COLO829 (cell line): ENCODE measurements at regions not wholly inside any gene's neighbourhood (a gene's known extent, or its start where the extent isn't known, plus 50 kb on each side); places are given as distances from the start of the nearest gene placed in this dataset.

Source experiments
- DNase-seq: peaks from one replicate; pipeline ENCODE4 v3.0.0; 2012; ENCODE audit warnings: low spot score

DNA sequence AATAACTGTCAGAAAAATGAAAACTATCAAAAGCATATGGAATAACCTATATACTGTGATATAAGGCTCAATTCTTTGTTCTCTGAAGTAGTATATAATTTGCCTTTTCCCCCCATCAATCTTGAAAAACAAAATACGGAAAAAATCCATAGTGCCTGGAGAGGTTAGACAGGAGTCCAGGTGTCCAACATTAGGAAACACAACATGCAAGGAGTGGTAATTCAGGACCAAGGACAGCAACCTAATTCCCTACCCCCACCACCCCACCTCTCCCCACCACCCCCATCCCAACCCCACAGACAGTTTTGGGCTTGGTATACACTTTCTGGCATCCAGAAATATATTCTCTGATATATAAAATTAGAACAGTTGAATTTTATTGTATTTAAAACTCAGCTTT lies 55.1 kb upstream of the SLC25A26 start:
- DNase-seq, result no peak

DNA sequence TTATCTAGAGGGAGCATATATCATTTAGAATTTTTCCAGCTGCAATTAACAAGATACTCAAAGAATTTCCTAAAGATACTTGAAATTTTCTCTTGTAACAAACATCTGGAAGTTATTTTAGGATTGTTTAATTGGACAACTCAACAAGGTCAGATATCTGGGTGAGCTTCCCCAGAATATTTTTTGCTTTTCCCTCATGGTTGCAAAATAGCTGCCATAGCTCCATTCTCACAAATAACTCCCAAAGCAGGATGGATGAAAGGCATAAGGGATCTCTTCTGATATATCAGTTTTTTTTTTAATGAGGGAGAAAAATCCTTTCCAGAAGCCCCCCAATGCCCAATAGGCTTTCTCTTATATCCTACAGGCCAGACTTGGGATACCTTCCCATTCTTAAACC lies 56.6 kb upstream of the SLC25A26 start:
- DNase-seq, result no peak

DNA sequence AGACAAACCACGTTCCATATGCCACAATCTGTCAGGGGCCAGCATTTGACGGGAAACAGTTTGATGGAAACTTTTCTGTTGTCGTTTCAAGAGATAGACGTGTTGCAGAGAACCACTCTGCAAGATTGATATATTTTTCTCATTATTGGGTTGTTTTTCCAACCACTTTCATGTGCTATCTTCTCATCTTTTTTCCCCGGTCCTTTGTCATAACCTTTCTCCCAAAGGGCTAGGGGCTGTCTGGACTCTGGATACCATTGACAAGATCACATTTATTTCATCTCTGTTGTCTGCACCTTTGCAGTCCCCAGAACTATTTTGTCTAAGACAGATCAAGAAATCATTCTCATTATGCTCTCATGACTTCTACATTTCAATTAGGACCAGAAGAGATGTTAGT lies 57.6 kb upstream of the SLC25A26 start:
- no peak for DNase-seq

DNA sequence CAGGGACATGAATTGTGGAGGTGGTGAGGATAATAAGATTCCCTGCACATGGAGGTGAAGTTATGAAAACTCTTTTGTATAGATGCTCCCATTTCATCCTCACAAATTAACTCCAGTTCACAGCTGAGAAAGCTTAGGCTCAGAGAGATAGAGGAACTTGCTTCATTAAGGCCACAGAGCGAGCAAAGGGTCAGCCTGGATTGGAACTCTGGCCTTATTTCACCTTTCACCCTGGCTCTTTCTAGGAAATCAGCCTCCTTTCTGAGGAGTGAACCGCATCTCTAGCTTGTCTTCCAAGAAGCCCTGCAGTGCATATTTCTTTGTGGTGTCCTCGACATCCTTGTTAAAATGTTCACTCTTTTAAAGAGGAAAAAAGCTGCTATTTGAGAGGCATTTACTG lies 58.0 kb upstream of the SLC25A26 start:
- DNase-seq, result no peak

DNA sequence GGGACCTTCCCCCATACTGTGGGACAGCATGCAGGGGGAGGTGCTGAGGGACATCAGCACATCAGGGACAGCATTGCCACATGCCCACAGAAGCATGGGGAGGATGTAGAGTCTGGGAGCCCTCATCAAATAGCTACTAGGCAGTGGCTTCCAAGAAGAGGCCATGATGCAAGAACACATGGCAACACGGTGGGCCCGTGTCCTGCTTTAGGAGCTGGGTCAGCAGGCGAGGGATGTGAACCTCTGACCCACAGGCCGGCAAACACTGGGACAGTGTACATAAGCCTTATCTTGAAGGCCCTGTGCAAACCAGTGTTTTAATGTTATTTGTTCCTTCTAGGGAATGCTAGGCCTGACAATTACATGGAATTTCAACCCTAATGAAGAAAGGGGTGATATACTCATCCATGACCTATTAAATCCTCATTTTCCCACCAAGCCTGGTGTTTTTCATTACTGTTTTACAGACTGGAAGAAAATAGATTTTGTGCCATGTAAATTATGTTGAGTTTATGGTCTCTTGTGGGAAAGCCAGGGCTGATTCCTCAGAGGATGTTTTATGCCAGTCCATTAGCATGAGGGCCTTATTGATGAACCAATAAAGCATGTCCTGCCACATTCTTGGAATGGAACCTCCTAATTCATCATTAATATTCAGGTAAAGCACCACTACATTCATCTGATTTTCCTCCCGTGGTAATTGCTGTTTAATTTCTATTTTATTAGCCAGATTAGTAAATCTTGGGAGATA lies 61.7 kb upstream of the SLC25A26 start:
- DNase-seq, result no peak

DNA sequence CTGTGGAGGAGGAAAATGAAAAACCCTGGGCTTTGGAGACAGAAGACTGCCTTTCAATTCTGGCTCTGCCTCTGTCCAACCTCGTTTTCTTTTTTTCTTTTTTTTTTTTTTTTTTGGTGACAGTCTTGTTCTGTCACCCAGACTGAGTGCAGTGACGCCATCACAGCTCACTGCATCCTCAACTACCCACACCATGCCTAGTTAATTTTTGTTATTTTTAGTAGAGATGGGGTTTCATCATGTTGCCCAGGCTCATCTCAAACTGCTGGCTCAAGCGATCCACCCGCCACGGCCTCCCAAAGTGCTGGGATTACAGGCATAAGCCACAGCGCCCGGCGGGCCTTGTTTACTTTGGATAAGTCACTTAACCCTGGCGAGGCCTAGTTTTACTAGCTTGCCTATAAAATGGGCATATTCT lies 66.3 kb upstream of the SLC25A26 start:
- no peak for DNase-seq

DNA sequence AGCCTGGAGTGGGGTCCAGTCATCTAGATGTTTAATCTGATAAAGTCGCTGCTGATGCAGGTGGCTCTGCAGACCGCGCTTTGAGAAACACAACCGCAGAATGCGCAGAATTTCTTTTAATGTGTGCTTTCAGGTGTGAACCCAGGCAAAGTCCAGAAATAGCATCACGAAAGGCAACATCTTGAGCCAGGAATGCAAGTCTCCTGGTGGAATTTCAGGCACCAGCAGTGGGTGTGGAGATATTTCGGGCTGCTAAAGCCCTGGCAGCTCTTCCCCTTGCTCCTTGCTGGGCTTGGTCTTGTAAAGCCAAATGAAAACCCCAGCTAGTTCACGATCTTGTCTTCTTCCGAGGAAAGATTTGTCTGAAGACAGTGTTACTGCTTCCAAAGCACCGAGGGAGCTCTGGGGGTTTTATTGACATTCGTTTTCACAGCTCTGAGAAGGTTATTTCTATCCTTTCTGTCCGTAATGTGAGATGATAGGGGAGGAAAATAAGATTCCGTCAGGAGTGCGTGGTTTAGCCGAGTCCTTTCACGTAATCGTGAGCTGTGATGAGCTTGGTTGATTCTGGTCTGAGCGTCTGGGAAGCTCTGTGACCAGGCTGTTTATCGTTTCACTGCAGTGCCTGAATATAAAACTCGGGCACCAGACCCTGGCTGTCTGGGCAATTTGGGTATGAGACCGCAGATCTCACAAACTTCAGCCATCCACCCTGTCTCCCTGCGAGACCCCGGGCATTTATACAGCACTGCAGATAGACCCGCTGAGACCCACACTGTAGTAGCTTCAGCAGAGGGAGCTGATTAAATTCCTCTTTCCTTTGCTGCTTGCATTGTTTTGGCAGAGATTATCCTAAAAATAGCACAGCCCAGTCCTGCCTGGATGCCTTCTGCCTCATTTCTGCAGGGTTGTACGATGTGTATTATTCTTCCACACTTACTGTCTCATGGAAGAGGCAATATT lies 67.0 kb upstream of the SLC25A26 start:
- DNase-seq, result no peak

DNA sequence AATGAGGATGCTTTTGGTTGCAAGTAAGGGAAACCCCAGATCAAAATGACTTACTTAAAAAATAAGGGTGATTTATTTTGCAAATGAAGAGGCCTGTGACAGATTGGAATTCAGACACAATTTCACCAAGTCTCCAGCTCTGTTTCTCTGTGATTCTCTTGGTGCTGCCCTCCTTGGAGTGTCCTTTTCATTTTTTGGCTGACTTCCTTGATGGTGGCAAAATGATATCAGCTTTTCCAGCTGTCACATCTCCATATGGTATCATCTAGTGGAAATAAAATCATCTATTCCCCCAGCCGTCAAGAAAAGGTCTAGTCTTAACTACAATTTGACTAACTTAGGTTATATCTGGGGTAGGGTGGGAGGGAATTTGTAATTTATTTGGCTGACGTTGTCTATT lies 68.5 kb upstream of the SLC25A26 start:
- DNase-seq, result no peak

DNA sequence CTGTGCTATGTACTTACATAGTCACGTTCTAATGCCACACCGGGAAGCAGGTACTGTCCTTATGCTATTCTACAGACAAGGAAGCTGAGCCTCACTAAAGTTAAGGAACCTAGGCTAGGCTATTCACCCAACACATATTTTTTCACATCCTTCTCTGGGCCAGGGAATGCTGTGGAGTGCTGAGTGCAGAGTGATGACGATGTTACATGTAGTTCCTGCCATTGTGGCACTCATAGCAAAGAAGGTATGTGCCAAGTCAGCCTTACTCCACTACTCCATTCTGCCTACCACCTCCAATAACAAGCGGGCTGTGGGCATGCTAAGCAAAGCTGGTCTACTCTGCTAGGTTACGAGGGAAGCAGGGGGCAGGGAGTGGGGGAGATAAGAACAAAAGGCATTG lies 69.8 kb upstream of the SLC25A26 start:
- DNase-seq, result no peak

DNA sequence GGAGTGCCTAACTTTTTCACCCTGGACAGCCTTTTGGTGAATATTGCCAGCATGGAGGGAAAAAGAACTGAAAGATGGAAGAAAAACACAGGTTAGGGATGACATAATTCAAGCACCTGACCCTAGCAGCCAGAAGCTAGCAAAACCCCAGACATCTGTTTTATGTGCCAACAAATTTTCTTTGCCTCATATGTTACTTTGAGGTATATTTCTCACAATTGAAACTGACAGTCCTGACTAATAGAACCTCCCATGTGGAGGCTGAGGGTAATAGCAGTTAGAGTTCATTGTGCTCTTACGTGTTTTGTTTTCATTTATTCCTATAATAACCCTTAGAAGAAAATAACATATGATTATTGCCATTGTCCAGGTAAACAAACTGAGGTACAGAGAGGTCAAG lies 71.5 kb upstream of the SLC25A26 start:
- DNase-seq, result no peak

DNA sequence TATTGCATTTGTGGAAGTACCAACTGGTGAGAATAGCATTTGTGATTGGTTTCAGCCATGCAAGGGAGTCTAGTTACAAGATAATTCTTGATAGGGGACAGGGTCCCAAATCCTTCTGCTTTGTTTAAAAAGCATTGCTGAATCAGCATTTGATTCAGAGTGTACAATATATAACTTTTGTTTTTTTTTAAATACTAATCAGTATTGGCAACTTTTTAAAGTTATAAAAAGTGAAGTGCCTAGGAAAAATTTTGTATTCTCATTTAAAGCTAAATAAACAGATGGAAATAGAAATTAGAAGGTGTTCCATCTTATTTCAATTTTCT lies 75.4 kb upstream of the SLC25A26 start:
- no peak for DNase-seq

DNA sequence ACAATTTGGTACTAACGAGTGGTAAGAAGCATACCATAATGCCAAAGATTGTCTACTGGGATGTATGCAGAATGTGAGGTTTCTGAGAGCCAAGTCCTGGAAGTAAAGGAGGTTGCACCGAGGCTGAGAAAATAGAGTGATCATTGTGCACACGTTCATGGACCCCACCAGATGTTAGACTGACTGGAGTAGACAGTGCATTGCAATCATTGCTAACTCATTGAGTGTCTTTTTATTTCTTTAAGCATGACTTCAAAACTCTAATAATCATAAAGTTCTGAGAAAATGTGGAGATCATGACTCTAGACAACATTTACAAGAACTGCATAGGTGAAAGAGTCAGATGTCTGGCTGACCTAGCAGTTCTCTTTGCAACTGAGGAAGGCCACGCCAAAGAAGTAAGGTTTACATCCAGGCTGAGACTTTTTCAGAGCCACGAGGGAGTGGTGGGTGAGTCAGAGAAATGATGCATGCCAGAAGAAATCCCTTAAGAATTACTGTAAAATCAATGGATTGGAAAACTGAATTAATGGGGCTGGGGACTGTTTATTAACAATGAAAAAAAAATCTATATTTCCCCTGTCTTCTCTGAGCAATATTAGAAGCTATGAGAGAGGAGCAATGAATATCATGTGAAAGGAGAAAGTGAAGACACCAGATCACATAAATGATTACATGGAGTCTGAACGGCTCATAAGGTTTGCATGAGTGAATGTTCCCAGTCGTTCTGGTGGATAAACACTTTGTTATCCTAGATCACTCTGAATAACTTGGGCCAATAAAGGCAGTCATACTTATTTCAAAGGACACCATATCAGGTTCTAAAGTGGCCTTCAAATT lies 76.0 kb upstream of the SLC25A26 start:
- no peak for DNase-seq

DNA sequence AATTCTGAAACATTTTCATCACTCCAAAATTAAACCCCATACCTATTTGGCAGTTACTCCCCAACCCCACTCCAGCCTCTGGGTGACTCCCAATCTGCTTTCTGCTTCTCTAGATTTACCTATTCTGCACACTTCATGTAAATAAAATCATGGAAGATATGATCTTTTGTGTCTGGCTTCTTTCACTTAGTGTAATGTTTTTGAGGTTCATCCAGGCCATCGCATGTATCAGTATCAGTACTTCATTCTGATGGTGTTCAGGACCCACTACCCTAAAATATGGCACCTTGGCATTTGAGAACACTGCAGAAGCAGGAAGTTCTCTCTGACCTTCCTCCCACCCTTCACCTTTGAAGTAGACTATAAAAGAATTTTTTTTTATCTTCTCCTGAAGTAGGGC lies 78.7 kb upstream of the SLC25A26 start:
- DNase-seq, result no peak

DNA sequence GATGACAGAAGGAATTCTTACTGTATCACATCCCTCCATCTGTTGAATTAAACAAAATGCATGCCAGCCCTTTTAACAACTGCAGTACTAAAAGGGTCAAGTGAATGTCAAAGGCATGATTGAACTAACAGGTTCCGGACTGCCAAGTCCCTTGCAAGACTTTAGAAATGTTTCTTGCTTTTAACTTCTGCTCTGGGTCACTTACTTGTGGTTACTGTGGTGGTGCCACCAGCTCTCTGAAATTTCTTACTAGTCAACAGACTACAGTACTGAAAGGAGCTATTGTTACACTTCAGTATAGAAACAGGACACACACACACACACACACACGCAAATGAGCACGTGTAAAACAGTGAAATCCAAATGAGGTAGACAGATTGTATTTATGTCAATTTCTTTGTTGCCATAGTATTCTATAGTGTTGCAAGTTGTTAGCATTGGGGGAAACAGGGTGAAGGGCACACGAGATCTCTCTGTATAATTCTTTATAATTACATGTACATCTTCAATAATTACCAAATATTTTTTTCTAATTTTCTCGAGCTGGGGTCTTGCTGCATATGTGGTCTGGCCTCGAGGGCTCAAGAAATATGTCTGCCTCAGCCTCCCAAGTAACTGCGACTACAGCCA lies 79.9 kb upstream of the SLC25A26 start:
- peak; percentile 28 for DNase-seq

DNA sequence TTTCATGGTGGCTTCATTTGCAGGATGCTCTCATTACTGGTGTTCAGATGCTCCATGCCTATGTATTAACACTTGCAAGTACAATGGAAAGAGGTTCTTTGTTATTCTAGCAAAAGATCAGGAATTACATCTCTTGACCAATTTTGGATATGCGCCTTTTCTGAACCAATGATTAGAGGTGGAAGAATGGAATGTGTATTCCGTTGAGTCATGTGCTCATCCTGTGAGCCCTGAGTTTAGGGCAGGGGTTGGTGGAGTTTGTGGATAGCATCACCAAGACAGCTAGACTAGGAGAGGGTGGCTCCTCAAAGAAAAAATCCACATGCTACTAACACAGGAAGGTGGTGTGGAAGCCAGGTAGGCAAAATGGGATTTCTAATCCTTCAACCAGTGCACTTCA lies 80.7 kb upstream of the SLC25A26 start:
- DNase-seq, result no peak

DNA sequence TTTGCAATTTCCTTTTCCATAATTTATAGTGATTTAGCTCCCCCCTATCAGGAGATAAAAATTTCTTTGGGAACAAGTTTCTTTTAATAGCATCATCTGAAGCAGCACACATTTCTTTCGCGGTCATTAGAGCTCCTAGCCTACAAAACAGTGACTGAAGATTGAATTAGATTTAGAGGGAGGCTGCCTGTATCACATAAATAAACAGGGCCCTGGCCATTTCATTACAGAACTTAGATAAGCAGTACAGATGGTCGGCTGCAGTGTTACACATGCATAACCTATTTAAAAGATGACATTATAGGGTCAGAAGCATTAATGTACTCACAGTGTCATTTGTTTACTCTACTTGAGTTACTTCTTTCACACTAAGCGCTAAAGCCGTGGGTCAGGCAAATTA lies 81.4 kb upstream of the SLC25A26 start:
- DNase-seq, result no peak

DNA sequence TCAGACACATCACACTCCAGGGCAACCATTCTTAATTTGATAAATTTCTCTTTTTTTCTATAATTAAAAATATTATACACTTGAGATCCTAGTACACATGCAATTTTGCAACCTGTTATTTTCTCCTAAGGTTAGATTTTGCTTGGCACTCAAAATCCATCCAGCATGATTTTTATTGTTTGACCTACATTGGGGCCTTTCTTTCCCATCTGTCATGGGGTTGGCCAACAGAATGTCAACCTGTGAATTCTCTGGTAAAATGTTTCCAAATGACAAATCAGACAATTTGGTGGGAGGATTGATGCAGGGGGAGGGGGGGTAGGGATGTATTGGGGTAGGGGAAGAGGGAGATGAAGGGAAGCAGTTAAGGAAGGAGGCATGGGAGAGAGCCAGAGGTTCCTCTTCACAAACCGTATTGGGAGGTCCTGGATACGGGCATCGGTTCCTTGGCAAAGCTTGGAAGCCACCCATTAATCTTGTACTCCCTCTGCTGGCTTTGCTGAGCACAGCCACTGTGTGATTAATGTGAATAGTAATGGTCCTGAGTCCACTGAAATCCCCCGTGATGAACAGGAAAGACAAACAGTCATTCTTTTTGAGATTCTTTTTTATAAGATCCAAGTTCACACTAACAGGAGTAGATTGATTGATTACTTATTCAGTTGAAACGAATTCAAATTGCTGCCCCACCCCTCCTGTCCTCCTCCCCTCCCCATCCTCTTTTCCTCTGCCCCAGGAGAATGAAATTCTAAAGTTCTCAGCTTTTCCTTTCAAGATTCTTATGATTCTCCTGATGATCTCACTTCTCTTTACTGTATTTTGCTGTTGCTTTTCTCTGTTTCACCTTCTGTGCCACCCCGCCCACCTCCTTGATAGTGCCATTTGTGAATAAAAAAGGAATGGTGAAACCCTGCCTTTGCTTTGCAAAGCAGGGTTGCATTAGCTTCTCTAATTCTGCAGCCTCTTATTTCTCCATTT lies 82.2 kb upstream of the SLC25A26 start:
- peak; percentile 51 for DNase-seq

DNA sequence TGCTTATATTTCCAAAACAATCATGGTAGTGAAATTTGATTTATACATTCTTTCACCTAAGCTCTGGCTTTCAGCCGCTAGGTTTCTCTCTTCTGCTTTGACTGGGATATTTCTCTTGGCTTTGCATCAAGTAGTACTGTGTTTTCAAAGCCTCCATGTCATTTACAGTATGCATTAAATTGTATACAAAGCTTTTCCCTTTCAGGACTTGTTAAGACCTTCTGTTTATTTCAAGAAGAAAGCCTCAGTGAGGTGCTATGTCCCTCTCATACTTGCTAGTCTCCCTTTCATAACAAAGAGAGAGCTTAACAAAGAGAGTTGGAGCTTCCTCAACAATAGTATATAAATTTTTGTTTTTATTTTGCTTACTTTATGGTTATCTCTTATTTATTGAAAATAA lies 84.2 kb upstream of the SLC25A26 start:
- DNase-seq, result no peak

DNA sequence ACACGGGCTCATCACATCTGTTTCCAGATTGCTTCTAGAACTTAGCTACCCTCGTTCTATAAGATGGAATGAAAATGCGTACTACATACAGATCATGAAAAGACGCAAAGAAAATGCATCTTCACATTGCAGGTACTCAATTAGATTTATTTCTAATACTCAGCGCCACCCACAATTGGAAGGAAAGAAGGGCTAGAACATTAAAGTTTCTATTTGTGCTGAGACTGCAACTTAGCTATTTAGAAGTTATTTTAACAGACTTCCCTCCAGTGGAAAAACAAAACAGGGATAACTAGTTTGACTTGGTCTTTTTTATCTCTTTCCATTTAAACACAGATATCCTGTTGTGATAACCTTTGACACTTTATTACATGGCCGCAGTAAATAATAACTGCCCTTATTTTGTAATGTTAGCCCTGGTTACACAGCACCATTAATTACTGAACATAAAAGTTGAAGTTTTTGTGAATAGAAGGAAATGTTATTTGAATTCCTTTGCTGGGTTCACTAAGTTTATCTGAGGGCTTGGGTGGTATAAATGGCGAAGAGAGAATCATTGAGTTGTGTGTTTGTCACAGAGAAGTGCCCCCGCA lies 86.9 kb upstream of the SLC25A26 start:
- no peak for DNase-seq

DNA sequence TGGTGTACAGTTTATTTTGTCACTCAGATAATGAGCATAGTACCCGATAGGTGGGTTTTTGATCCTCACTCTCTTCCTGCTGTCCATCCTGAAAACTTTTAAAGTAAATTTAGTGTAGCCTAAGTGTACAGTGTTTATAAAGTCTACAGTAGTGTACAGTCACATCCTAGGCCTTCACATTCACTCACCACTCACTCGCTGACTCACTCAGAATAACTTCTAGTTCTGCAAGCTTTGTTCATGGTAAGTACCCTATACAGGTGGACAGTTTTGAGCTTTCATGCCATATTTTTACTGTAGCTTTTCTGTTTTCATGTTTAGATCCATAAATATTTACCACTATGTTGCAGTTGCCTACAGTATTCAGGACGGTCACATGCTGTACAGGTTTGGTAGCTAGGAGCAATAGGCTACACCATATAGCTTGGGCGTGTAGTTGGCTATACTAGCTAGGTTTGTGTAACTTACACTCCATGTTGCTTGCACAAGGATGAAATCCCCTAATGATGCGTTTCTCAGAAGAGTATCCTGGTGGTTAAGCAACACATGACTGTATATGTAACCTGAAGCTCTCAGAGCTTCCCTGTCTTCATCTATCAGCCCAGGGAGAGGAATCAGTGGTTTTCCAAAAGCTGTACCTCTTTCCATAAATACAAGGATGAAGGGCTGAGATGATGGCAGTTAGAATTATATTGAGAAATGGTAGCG lies 87.6 kb upstream of the SLC25A26 start:
- DNase-seq, result no peak
